ENCODE measurements at regions not wholly inside any gene's neighbourhood (a gene's known extent, or its start where the extent isn't known, plus 50 kb on each side); places are given as distances from the start of the nearest gene placed in this dataset.

- TF ChIP-seq CTCF (IDR thresholded peaks at IDR 0.05) (no peak), POLR2AphosphoS5 (IDR thresholded peaks at IDR 0.05) (no peak), EP300 (IDR thresholded peaks at IDR 0.05) (no peak)
- DNase-seq (ENCODE audit: low spot score in 2 of 2): no peak
- WGBS: 87% methylated on average over 3 of the region's 3 CpGs
- Histone ChIP-seq H3K4me1 (no peaks in the 10 kb centered on the region), H3K9me3 (no peaks in the 10 kb centered on the region), H3K27me3 (no peaks in the 10 kb centered on the region), H3K4me3 (no peak overlapping the region), H3K36me3 (no peaks in the 10 kb centered on the region), H3K27ac (no peak overlapping the region)
Measured at GRCh38 chr12:118607831-118608230, 231.5 kb downstream of the SUDS3 start.

GRCh38 chr12:118608770-118609344 is 232.5 kb downstream of the SUDS3 start:
- H3K4me1 ChIP-seq: no peaks in the 10 kb centered on the region
- no peak for DNase-seq (ENCODE audit: low spot score in 2 of 2)
- WGBS: 74% methylated on average over 3 of the region's 3 CpGs
- H3K27ac ChIP-seq: no peak overlapping the region
- no peaks in the 10 kb centered on the region for H3K9me3 ChIP-seq
- no peaks in the 10 kb centered on the region for H3K27me3 ChIP-seq
- H3K36me3 ChIP-seq: no peaks in the 10 kb centered on the region
- no peak overlapping the region for H3K4me3 ChIP-seq
- TF ChIP-seq CTCF (IDR thresholded peaks at IDR 0.05) (no peak), POLR2AphosphoS5 (IDR thresholded peaks at IDR 0.05) (no peak), EP300 (IDR thresholded peaks at IDR 0.05) (no peak), POLR2A (IDR thresholded peaks at IDR 0.05) (no peak)

- WGBS: 26% methylated on average over 9 of the region's 9 CpGs
- Histone ChIP-seq H3K27me3 (no peaks in the 10 kb centered on the region), H3K9me3 (no peaks in the 10 kb centered on the region), H3K36me3 (no peaks in the 10 kb centered on the region), H3K4me1 (no peaks in the 10 kb centered on the region), H3K27ac (no peak overlapping the region), H3K4me3 (no peak overlapping the region)
- no peak for DNase-seq (ENCODE audit: low spot score in 2 of 2)
- TF ChIP-seq CTCF (IDR thresholded peaks at IDR 0.05) (no peak), POLR2A (IDR thresholded peaks at IDR 0.05) (no peak), POLR2AphosphoS5 (IDR thresholded peaks at IDR 0.05) (no peak), EP300 (IDR thresholded peaks at IDR 0.05) (no peak)
Measured at GRCh38 chr12:118611295-118611694, 234.9 kb downstream of the SUDS3 start.

- Histone ChIP-seq H3K27ac (no peak overlapping the region), H3K4me1 (no peaks in the 10 kb centered on the region), H3K9me3 (no peaks in the 10 kb centered on the region), H3K27me3 (no peaks in the 10 kb centered on the region), H3K4me3 (no peak overlapping the region), H3K36me3 (no peaks in the 10 kb centered on the region)
- no peak for DNase-seq (ENCODE audit: low spot score in 2 of 2)
- TF ChIP-seq CTCF (IDR thresholded peaks at IDR 0.05): no peak
- no peak for TF ChIP-seq EP300 (IDR thresholded peaks at IDR 0.05)
- 79% methylated on average over 5 of the region's 5 CpGs for WGBS
Measured at GRCh38 chr12:118611770-118612169, 235.4 kb downstream of the SUDS3 start.

GRCh38 chr12:118617611-118618450 is 241.5 kb downstream of the SUDS3 start:
- DNase-seq (ENCODE audit: low spot score in 2 of 2): no peak
- TF ChIP-seq POLR2A (IDR thresholded peaks at IDR 0.05) (no peak), POLR2AphosphoS5 (IDR thresholded peaks at IDR 0.05) (no peak), CTCF (IDR thresholded peaks at IDR 0.05) (no peak), EP300 (IDR thresholded peaks at IDR 0.05) (no peak)
- Histone ChIP-seq H3K27me3 (no peaks in the 10 kb centered on the region), H3K9me3 (no peaks in the 10 kb centered on the region), H3K36me3 (no peaks in the 10 kb centered on the region), H3K27ac (no peak overlapping the region), H3K4me1 (no peaks in the 10 kb centered on the region), H3K4me3 (no peak overlapping the region)
- WGBS: 43% methylated on average over 5 of the region's 5 CpGs
